Panc1 (cell line): ENCODE measurements at regions not wholly inside any gene's neighbourhood (a gene's known extent, or its start where the extent isn't known, plus 50 kb on each side); places are given as distances from the start of the nearest gene placed in this dataset.

Source experiments
- ATAC-seq: fragments of 200-7000 bp; cut with Tn5 transposase; 2 replicates; pipeline ENCODE4 v1.9.1; 2020; ENCODE audit warnings: mild to moderate bottlenecking, moderate library complexity
- BruUV-seq: library from RNA; stranded (reverse); fragments of 400-500 nt; replicated peaks from 2 replicates; lab custom pipeline; 2021; lab: Mats Ljungman, UMichigan
- CTCF ChIA-PET: fragments of 300-600 bp; sonication (Branson Sonifier 250); formaldehyde crosslinking; loops from one replicate; lab custom pipeline; 2022; ENCODE audit warnings: antibody characterized with exemption; lab: Charles Lee
- POLR2A ChIA-PET: fragments of 300-600 bp; sonication (Branson Sonifier 250); formaldehyde crosslinking; loops from one replicate; lab custom pipeline; 2022; ENCODE audit warnings: antibody characterized with exemption; lab: Charles Lee
- DNase-seq: peaks from one replicate; pipeline ENCODE4 v3.0.0-alpha.2; 2010; ENCODE audit warnings: low read depth, low spot score
- H3K27ac ChIP-seq: 2 replicates; pipeline ENCODE4 v1.5.1; 2011; ENCODE audit warnings: mild to moderate bottlenecking, low read length, inconsistent platforms
- H3K27me3 ChIP-seq: fragments of 200-500 bp; sonication (Bioruptor generic); 2 replicates; pipeline ENCODE4 v1.6.0; 2014; ENCODE audit warnings: low read length, inconsistent platforms; ENCODE audit not compliant: control insufficient read depth, insufficient read depth
- H3K36me3 ChIP-seq: fragments of 200-500 bp; sonication (Bioruptor generic); 2 replicates; pipeline ENCODE4 v1.5.1; 2014; ENCODE audit warnings: inconsistent platforms, mild to moderate bottlenecking, low read length, moderate library complexity; ENCODE audit not compliant: control insufficient read depth, insufficient read depth
- H3K4me1 ChIP-seq: 2 replicates; pipeline ENCODE4 v1.5.1; 2011; ENCODE audit warnings: inconsistent platforms, mild to moderate bottlenecking, low read length, moderate library complexity; ENCODE audit not compliant: control insufficient read depth, insufficient read depth
- H3K4me3 ChIP-seq, 2 experiments: 2 replicates each; pipeline ENCODE4 v1.5.1; 2011 to 2012; ENCODE audit warnings: low read depth in 2 of 2, low read length in 2 of 2, mild to moderate bottlenecking in 2 of 2, inconsistent platforms in 1 of 2, moderate library complexity in 1 of 2
- H3K9me3 ChIP-seq: fragments of 200-500 bp; sonication (Bioruptor generic); 2 replicates; pipeline ENCODE4 v1.5.1; 2014; ENCODE audit warnings: low read depth, mild to moderate bottlenecking, inconsistent platforms, low read length, moderate library complexity; ENCODE audit not compliant: control insufficient read depth, insufficient read depth
- CTCF ChIP-seq: fragments of 450-650 bp; IDR thresholded peaks from 2 replicates; pipeline ENCODE4 v1.5.1; 2017; ENCODE audit warnings: mild to moderate bottlenecking
- POLR2AphosphoS5 ChIP-seq: IDR thresholded peaks from 2 replicates; pipeline ENCODE4 v1.6.1; 2012; ENCODE audit warnings: mild to moderate bottlenecking, low read depth, low read length, moderate library complexity
- REST ChIP-seq, 2 experiments: IDR thresholded peaks; 2 replicates each; pipeline ENCODE4 v1.6.1; 2011 to 2012; ENCODE audit warnings: low read depth in 2 of 2, control low read depth in 1 of 2, low read length in 1 of 2, mild to moderate bottlenecking in 1 of 2, moderate library complexity in 1 of 2; ENCODE audit not compliant: insufficient read depth in 1 of 2
- SIN3A ChIP-seq: IDR thresholded peaks from 2 replicates; pipeline ENCODE4 v1.6.1; 2012; ENCODE audit warnings: low read depth, mild to moderate bottlenecking, low read length, moderate library complexity, borderline replicate concordance; ENCODE audit not compliant: insufficient read depth
- TCF7L2 ChIP-seq: IDR thresholded peaks from 2 replicates; pipeline ENCODE4 v1.6.1; 2011; ENCODE audit warnings: mild to moderate bottlenecking, low read depth, low read length, inconsistent platforms
- in situ Hi-C: cut with HindIII; loops from 2 replicates; pipeline ENCODE4 v1.10.0; 2016; ENCODE audit warnings: low sequenced_read_pairs, low pct_unique_long_range_greater_than_20kb
- intact Hi-C: fragments of 100-400 bp; cut with micrococcal nuclease; formaldehyde crosslinking; loops from one replicate; pipeline ENCODE4 v1.10.0; 2022; ENCODE audit not compliant: unreplicated experiment

- intact Hi-C loops: no loop called here
- no TSS peak for BruUV-seq
These were observed 65.9 kb upstream of the TEX51 start for GRCh38 chr2:126832757-126833156.

GRCh38 chr2:126834006-126834659, 64.6 kb upstream of the TEX51 start:
- no peak overlapping the region for H3K4me3 ChIP-seq
- no peak for DNase-seq
- no peaks in the 10 kb centered on the region for H3K4me1 ChIP-seq
- intact Hi-C loops (no loop called here), in situ Hi-C loops (no loop called here)
- no TSS peak for BruUV-seq
- TF ChIP-seq POLR2AphosphoS5 (no peak), SIN3A (no peak), CTCF (no peak), REST (IDR thresholded peaks at IDR 0.05; ENCODE audit: insufficient read depth in 1 of 2, low read depth in 2 of 2, low read length in 1 of 2) (no peak), TCF7L2 (no peak)
- no peaks in the 10 kb centered on the region for H3K27me3 ChIP-seq
- ATAC-seq: no peak
- ChIA-PET CTCF (no interaction called here), POLR2A (no interaction called here)
- no peak overlapping the region for H3K27ac ChIP-seq
- no peaks in the 10 kb centered on the region for H3K36me3 ChIP-seq
- H3K9me3 ChIP-seq: no peaks in the 10 kb centered on the region

More at GRCh38 chr2:126832757-126833156, 65.9 kb upstream of the TEX51 start:
- ChIA-PET POLR2A (no interaction called here), CTCF (no interaction called here)
- no peak overlapping the region for H3K27ac ChIP-seq
- H3K4me3 ChIP-seq: no peak overlapping the region
- no peak for TF ChIP-seq POLR2AphosphoS5
- TF ChIP-seq SIN3A: no peak
- no peak for TF ChIP-seq CTCF
- no peak for TF ChIP-seq REST (IDR thresholded peaks at IDR 0.05; ENCODE audit: insufficient read depth in 1 of 2, low read depth in 2 of 2, low read length in 1 of 2)
- no peak for TF ChIP-seq TCF7L2
- H3K36me3 ChIP-seq: no peaks in the 10 kb centered on the region
- no peaks in the 10 kb centered on the region for H3K4me1 ChIP-seq
- DNase-seq (no peak), ATAC-seq (no peak)
- H3K27me3 ChIP-seq: 0 out of 2 replicates have a peak, but pooled peaks cover 2% of the 10 kb centered on the region
- H3K9me3 ChIP-seq: no peaks in the 10 kb centered on the region
- in situ Hi-C loops: no loop called here
